ENCODE measurements at regions not wholly inside any gene's neighbourhood (a gene's known extent, or its start where the extent isn't known, plus 50 kb on each side); places are given as distances from the start of the nearest gene placed in this dataset.

DNA sequence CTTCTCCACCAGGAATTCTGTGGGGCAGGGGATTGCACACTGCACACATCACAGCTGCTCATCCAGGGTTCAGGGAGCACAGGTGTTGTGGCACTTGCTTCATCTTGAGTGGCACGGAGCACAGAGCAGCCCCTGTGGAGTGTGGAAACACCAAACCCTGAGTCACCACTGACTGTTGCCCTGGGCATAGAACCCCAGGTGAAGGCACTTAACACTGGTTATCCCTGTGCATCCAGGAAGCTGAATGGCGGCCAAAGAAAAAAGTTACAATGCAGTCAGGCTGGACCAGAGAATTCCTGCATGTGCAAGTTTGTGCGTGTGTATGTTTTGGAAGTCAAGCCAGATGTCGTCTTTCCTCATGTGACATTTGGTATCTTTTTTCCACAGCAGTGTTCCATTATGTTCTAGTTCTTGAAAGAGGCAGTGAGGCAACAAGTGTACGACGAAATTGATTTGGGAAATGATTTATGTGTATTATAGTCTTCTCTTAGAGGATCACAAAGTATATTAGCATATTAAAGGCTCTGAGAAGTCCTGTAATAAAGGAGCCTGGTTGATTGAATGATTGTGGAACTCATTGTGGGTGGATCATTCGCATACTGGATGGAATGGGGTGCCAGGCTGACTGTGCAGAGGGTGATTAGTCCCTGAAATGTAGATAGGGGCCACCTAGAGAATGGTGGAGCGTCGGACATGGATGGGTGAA, 292.3 kb downstream of the TLE3 start:
- peaks cover 4% of the 10 kb centered on the region for H3K4me1 ChIP-seq (ENCODE audit: control insufficient read depth, insufficient read depth, low read length)
- H3K9me3 ChIP-seq (ENCODE audit: control insufficient read depth, insufficient read depth, low read length), result no peaks in the 10 kb centered on the region
- 87% methylated on average over 9 of the region's 9 CpGs for WGBS (ENCODE audit: insufficient coverage)
- DNase-seq, result no peak
- intact Hi-C loops (cut with micrococcal nuclease), result no loop called here
- Mint-ChIP-seq H3K4me3 (no peak overlapping the region), H3K4me1 (peaks cover 0 to 10% of the 10 kb centered on the region in 2 donors), H3K27ac (no peak overlapping the region), H3K9me3 (no peaks in the 10 kb centered on the region), H3K36me3 (no peaks in the 10 kb centered on the region), H3K27me3 (ENCODE audit: low read depth in 2 of 2) (peaks cover 37 to 55% of the 10 kb centered on the region in 2 donors)
- no peak for ATAC-seq
- H3K27me3 ChIP-seq (ENCODE audit: control insufficient read depth, insufficient read depth, low read length), result no peaks in the 10 kb centered on the region
- H3K36me3 ChIP-seq (ENCODE audit: control insufficient read depth, insufficient read depth, low read length), result no peaks in the 10 kb centered on the region
- no peak overlapping the region for H3K4me3 ChIP-seq (ENCODE audit: low read length)
- TF ChIP-seq, protein P1, sequence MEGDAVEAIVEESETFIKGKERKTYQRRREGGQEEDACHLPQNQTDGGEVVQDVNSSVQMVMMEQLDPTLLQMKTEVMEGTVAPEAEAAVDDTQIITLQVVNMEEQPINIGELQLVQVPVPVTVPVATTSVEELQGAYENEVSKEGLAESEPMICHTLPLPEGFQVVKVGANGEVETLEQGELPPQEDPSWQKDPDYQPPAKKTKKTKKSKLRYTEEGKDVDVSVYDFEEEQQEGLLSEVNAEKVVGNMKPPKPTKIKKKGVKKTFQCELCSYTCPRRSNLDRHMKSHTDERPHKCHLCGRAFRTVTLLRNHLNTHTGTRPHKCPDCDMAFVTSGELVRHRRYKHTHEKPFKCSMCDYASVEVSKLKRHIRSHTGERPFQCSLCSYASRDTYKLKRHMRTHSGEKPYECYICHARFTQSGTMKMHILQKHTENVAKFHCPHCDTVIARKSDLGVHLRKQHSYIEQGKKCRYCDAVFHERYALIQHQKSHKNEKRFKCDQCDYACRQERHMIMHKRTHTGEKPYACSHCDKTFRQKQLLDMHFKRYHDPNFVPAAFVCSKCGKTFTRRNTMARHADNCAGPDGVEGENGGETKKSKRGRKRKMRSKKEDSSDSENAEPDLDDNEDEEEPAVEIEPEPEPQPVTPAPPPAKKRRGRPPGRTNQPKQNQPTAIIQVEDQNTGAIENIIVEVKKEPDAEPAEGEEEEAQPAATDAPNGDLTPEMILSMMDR (IDR thresholded peaks at IDR 0.05), result no peak
- H3K27ac ChIP-seq (ENCODE audit: low read length), result no peak overlapping the region

DNA sequence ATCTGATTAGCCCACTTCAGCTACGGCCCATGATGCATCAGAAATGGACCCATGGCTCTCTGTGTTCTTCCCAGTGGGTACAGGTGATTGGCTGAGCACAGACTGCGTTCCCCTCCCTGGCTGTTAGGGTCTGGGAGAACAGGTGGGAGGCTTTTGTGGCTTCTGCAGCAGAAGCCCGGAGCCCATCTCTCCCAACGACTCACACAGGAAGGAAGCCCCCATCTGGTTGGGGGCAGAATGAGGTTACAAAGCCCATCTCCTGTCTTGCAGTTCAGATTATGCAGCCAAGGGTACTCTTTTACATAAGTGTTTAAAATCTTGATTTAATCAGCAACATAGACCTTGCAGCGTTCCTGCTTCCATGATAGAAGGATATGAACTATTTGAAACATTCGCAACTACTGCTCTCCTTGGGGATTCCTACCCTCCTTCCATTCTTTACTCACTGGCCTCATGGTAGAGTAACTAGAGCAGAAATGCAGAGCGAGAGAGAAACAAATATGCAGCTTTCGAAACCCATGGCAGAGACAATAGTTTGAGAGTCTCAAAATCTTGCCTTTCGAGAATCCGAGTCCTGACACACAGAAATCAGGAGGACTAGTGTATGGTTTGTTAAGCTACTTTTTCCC, 291.3 kb downstream of the TLE3 start:
- Histone ChIP-seq H3K27me3 (ENCODE audit: control insufficient read depth, insufficient read depth, low read length) (no peaks in the 10 kb centered on the region), H3K9me3 (ENCODE audit: control insufficient read depth, insufficient read depth, low read length) (no peaks in the 10 kb centered on the region), H3K4me3 (ENCODE audit: low read length) (no peak overlapping the region), H3K36me3 (ENCODE audit: control insufficient read depth, insufficient read depth, low read length) (no peaks in the 10 kb centered on the region), H3K4me1 (ENCODE audit: control insufficient read depth, insufficient read depth, low read length) (peaks cover 4% of the 10 kb centered on the region), H3K27ac (ENCODE audit: low read length) (no peak overlapping the region)
- Mint-ChIP-seq H3K4me1 (peaks cover 0 to 10% of the 10 kb centered on the region in 2 donors), H3K36me3 (no peaks in the 10 kb centered on the region), H3K9me3 (no peaks in the 10 kb centered on the region), H3K27me3 (ENCODE audit: low read depth in 2 of 2) (peaks cover 40 to 65% of the 10 kb centered on the region in 2 donors), H3K27ac (no peak overlapping the region), H3K4me3 (no peak overlapping the region)
- intact Hi-C loops (cut with micrococcal nuclease), result no loop called here
- ATAC-seq (no peak), DNase-seq (peak in 1 of 2 donors; percentile 26)
- TF ChIP-seq, protein P1 (IDR thresholded peaks at IDR 0.05), result no peak
- WGBS (ENCODE audit: insufficient coverage), result 60% methylated on average over 10 of the region's 10 CpGs

DNA sequence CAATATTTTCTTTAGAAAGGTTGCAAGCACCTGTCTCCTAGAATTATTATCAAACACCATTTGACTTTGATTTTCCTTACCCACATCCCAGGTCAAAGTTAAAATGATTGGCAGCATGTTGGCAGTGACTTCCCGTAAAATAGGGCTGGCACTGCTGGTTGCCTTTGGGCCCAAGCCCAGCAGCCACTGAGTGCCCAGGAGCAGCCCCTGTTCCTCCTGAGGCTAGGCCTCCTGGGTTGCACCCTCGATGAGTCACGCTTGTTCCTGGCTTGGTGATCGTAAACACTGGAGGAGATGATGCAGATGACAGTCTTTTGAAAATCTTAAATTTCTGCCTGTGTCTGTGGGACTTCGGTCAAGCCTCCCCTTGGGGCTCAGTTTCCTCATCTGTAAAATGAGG, 290.0 kb downstream of the TLE3 start:
- Mint-ChIP-seq H3K36me3 (no peaks in the 10 kb centered on the region), H3K4me1 (peaks cover 0 to 10% of the 10 kb centered on the region in 2 donors), H3K9me3 (no peaks in the 10 kb centered on the region), H3K27ac (no peak overlapping the region), H3K27me3 (ENCODE audit: low read depth in 2 of 2) (peaks cover 36 to 66% of the 10 kb centered on the region in 2 donors), H3K4me3 (no peak overlapping the region)
- peaks cover 4% of the 10 kb centered on the region for H3K4me1 ChIP-seq (ENCODE audit: control insufficient read depth, insufficient read depth, low read length)
- no peaks in the 10 kb centered on the region for H3K9me3 ChIP-seq (ENCODE audit: control insufficient read depth, insufficient read depth, low read length)
- H3K27me3 ChIP-seq (ENCODE audit: control insufficient read depth, insufficient read depth, low read length), result no peaks in the 10 kb centered on the region
- no peak overlapping the region for H3K4me3 ChIP-seq (ENCODE audit: low read length)
- no peak for DNase-seq
- intact Hi-C loops (cut with micrococcal nuclease), result no loop called here
- ATAC-seq, result no peak
- no peak overlapping the region for H3K27ac ChIP-seq (ENCODE audit: low read length)
- H3K36me3 ChIP-seq (ENCODE audit: control insufficient read depth, insufficient read depth, low read length), result no peaks in the 10 kb centered on the region
- TF ChIP-seq, protein P1 (IDR thresholded peaks at IDR 0.05), result no peak
- 79% methylated on average over 5 of the region's 5 CpGs for WGBS (ENCODE audit: insufficient coverage)
